ENCODE measurements at regions not wholly inside any gene's neighbourhood (a gene's known extent, or its start where the extent isn't known, plus 50 kb on each side); places are given as distances from the start of the nearest gene placed in this dataset.

DNA sequence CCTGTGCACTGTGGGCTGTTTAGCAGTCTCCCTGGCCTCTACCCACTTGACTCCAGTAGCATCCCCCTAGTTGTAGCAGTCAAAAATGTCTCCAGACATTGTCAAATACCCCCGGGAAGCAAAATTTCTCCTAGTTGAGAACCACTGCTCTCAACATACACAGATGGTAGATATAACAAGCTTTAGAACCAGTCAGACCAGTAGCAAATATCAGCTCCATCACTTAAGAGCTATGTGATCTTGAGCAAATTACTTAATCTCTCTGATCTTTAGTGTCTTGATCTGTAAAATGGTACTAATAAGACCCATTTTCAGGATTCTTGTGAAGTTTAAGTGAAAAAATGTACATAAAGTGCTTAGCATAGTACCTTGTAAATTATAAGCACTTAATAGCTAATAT is 96.2 kb downstream of the DUSP6 start:
- no peak for DNase-seq (ENCODE audit: low read depth)

DNA sequence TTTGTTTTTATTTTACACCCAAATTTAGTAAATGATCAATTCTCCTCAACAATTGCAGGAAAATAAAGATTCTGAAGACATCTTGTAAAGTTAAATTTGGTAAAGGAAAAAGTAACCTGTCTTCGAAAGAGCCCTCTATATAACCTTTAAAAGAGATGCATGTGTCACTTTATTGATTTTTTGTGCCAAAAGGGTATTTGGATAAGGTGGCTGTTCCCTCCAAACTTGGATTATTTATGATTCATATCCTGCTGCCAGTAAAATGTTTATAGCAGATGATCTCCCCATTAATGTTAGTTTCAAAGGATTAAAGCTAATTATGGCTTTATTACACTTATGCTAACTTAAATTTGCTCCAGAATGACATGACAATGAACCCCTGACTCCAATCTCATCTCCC is 98.8 kb downstream of the DUSP6 start:
- DNase-seq (ENCODE audit: low read depth) = no peak

DNA sequence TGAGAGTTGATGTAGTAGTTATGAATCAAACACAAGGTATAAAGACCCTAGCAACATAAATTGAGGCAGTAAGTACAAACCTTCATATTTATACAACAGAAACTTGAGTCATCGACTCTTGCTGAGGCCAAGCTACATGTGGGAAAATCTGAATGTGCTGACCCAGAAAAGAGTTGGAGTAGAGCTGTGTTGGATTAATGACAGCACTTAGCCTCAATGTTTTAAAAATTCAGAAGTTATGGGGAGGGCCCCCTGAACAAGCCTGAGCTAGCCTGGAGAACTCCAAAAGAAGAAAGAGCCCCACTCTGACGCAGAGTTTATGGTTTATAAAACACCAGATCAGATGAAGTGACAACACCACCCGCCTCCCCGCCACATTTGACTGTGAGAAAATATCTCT is 100.0 kb downstream of the DUSP6 start:
- DNase-seq (ENCODE audit: low read depth) = peak; percentile 26

DNA sequence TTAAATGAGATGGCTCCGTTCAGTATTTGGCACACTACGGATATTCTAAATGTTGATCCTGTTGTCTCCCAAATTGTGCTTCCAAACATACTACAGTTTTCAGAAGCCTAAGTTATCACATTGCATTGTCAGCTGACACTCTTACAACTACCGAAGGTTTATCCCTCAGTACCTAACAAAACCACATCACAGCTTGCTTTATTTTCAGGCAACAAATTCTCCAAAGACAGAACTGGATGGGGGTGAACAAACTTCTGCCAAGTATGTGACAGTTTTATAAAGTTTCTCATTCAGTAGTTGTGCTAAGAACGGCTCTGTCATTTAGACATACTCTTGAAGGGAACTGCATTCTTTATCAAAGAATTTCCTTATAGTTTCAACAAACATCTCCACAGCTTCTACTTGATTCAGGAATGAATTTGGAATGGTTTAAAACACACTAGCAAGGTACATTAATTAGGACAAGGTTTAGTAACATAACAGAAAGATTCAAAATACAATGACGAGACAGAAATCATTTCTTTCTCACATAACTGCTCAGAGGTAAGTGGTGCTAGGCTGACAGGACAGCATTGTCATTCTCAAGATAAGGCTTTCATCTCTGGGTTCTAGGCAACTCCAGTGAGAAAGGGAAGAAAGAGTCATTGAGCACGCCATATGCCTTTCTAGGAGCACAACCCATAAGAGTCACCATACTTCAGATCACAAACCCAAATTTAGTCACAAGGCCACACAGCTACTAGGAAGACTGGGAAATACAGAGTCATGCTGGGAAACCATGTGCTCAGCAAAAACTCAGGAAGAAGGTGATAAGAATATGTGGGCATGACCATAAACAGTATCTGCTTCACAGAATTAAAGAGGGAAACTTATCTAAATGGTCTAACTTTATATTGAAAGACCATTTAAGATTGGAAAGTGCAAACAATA is 100.7 kb downstream of the DUSP6 start:
- no peak for DNase-seq (ENCODE audit: low read depth)

DNA sequence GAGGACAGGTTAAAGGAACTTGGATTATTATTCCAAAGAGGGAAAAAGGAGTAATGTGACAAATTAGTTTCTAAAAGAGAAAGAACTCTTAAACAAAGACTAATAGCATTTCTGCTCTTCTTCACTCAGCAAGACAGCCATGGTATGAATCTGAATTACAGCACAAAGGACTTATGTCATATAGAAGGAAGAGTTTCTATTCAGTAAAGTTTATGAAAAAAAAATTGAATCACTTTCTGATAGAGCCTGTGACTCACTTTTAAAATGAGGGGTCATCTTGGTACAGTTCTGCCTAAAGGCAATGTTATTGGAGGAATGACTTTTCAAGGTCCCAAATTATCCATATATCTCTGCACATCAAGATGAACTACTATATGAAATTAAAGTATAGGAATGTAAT is 101.7 kb downstream of the DUSP6 start:
- no peak for DNase-seq (ENCODE audit: low read depth)

DNA sequence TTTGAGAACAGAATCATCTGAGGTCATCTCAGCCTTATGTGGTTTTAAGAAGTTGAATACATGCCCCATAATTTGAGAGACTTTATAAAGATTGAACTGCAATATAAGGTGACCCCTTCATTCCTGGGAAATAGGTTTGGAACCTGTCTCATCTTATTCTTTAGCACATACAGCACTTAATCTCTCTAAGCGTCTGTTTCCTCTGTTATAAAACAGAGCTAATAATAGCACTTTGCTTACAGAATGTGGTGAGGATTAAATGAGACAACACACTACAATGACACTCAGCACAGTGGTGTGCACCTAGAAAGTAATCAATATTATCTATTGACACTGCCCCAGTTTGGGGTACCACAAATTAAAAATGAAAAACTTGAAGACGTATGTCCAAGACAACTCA is 102.1 kb downstream of the DUSP6 start:
- no peak for DNase-seq (ENCODE audit: low read depth)

DNA sequence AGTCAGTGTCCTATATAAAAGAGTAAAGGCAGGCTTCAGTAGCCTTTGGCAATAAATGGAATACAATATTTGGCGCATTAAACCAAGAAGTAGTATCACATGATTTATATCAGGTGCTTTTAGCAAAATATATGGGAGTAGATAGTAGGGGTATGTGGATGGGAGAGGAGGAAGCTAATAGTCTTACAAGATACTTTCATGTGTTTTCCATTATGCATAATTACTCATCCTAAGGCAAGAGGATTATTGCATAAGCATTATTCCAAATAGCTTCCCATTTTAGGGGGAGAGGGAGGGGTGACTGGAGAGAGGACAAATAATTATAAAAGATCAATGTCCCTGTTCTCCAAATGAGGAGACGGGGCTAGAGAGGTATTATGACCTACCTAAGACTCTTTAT is 104.3 kb downstream of the DUSP6 start:
- no peak for DNase-seq (ENCODE audit: low read depth)

DNA sequence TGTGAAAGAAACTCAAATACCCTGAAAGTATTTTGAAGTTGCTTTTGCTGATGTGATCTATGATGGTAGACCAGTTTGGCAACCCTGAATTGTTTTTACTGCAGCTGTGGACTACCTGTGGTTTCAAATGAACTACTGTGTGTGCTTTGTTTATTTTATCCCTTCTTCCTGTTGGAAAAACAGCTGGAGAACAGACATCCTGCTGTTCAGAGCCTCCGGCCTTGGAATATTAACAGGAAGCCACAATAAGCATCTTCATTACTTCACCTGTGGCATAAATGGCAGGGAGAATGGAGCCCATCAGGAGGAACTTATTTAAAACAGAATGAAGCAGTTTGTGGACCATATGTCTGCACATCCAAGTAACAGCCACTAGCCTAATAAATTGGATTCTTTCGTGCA is 104.8 kb downstream of the DUSP6 start:
- DNase-seq (ENCODE audit: low read depth) = no peak

DNA sequence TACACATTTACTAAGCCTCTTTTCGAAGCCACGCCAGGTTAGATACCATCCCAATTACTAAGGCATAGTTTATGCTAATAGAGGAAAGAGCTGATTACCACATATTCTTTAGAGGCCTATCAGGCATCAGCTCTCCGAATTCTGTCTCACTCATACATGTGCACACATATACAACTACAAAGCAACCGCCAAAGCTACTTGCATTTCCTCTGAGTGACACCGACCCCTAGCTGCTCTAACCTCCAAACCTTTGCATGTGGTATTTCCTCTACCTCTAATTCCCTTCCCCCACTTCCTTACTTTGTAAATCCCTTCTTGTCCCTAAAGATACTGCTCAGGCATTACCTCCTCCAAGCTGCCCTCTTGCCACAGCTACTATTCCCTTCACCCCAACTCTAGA is 107.2 kb downstream of the DUSP6 start:
- no peak for DNase-seq (ENCODE audit: low read depth)

DNA sequence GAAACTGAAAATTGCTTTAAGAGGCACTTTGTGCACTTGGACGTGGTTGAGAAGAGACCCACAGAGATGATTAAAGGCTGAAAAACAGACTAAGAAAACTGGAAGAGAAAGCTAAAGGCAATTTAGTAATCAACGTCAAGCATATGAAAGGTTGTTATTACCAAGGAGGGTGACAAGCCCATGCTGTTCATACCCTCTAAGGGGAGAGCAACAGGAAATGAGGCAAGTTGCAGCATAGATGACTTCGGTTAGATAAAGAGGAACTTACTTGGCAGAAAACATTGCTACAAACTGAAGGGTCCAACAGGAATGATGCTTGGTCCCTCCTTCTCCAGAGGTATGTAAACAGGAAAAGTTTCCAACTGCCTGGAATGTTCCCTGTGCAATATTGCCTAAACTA is 107.8 kb downstream of the DUSP6 start:
- no peak for DNase-seq (ENCODE audit: low read depth)

DNA sequence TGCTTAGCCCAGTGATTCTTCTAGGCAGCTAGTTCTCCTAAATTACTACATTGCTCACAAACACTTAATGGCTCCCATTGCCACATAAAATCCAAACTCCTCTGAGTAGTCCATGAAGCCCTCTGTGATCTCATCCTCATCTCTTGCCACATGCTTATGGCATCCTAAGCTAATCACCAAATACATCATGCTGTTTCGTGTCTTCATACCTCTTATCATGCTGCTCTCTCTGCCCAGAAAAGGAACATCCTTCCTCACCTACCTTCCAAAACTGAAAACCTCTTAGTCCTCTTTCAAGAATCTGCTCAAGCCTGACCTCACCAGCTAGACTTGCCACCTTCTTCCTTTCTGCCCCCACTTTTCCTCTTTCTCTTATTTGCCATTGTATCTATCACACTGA is 108.5 kb downstream of the DUSP6 start:
- no peak for DNase-seq (ENCODE audit: low read depth)

DNA sequence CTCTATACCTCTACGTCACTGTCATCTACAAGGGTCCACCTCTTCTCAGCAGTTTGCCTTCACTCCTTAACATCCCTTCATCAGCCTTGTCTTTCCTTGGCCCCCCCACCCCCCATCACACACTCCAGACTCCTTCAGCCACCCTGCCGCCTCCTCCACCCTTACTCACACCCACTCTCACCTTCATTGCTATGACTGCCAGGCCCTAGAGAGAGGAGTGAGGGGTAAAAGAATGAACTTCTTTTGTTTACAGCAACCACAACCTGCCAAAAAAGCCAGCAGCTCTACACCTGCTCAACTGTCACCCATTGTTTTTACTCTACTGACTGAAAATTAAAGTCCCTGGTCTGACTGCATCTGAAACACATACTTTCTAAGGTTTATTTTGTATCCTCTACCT is 112.8 kb downstream of the DUSP6 start:
- DNase-seq (ENCODE audit: low read depth) = no peak

DNA sequence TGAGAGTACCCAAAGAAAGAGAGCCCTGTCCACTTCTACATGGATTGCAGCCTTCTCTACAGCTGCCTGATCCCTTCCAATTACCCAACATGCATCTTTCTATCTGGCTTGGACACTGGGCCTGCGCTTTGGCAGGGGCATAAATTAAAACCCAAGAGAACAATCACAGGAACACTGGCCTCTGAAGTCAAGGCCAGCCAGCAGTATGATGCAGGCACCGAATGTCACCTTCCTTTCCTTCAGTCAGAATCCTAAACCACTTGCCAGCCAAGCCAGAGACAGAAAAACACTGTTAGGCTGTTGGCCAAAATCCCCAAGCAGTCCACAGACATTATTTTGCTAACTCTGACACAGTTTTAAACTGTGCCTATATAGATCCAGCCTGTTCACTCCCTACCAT is 113.7 kb downstream of the DUSP6 start:
- DNase-seq (ENCODE audit: low read depth) = no peak

DNA sequence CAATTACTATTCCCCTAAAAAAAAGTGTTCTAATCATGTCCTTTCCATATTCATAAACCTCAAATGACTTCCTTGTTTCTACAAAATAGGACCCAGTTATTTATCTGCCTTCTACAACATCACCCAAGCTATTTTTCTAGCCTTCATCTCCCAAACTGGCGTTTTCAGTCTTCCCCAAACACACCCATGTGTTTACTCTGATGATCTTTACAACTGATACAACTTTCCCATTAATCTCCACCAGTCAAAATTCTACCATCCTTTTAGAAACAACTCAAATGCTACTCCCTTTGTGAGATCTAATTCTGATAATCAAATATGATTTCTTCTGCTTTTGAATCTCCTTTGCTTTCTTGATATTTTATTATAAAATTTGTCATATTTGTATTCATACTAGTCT is 114.5 kb downstream of the DUSP6 start:
- no peak for DNase-seq (ENCODE audit: low read depth)

DNA sequence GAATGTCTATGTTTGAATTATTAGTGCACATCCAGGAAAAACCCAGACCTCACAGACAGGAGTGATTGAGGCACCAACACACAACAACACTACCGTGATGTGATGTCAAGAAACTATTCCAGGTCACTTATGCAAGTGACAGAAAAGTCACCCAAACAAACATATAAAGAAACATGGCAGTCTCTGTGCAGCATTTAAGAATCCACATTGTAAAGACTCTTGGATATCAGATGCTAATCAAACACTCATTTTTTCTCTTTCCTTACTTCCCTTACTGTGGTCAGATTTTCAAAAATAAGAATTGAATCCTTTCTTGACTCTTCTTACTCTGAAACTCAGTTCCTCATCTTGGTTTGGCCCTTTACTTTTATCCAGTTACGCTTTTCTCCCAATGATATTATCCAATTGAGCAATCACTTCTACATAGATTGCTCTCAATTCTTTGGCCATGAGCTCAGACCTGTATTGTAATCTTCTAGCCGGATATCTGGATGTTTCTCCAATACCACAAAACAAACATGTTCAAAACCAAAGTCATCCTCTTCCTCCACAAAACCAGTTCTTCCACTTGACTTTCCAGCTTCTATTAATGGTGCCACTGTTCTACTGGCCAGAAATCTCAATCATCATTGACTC is 115.4 kb downstream of the DUSP6 start:
- DNase-seq (ENCODE audit: low read depth) = no peak

DNA sequence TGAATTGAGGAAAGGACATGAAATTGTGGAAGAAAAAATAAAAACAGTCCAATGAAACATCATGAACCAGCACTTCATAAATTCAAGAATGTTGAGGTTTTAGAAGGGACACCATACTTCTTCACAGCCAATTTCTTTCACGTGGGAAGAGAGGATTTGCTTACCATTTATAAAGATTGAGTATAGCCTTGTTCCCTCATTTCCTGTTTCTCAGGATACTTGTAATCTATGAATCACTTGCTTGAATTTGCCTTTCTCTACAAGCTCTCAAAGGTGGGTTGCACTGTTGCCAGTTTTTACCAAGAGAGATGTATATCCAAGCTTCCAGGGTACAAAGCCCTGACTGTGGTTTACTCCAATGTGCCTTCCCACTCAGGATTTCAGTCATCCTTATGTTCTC is 116.1 kb downstream of the DUSP6 start:
- DNase-seq (ENCODE audit: low read depth) = peak; percentile 43

DNA sequence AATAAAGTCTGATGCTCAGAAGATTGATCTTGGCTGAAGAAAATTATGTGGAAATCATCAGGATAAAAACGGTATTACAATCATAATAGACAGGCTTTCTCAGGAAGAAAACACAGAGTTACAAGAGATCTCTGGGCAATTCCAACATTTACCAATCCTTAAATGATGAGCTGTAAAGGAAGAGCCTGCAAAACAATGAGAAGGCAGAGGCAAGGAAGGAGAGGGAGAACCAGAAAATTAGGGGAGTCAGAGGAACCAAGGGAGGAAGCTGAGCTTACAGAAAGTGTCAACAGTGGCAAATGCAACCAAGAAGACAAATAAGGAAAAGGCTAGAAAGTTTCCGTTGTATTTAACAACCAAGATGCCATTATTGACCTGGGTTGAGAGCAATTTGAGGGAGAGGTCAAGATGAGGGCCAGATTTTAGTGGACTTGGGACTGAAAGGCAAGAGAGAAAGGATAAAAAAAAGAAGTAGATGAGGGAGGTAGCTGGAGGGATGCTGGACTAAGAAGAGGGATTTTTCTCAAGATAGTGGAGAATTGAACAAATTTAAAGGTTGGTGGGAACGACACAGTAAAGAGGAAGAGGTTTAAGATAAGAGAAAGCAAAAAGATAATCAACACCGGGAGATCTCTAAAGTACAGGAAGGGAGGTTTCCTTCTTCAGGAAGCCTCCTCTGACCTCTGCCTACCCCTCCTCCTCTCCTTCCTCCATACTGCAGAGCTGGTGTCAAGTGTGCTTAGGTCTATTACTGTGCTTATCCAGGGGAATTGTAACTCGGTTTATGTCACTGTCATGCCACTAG is 116.9 kb downstream of the DUSP6 start:
- no peak for DNase-seq (ENCODE audit: low read depth)

DNA sequence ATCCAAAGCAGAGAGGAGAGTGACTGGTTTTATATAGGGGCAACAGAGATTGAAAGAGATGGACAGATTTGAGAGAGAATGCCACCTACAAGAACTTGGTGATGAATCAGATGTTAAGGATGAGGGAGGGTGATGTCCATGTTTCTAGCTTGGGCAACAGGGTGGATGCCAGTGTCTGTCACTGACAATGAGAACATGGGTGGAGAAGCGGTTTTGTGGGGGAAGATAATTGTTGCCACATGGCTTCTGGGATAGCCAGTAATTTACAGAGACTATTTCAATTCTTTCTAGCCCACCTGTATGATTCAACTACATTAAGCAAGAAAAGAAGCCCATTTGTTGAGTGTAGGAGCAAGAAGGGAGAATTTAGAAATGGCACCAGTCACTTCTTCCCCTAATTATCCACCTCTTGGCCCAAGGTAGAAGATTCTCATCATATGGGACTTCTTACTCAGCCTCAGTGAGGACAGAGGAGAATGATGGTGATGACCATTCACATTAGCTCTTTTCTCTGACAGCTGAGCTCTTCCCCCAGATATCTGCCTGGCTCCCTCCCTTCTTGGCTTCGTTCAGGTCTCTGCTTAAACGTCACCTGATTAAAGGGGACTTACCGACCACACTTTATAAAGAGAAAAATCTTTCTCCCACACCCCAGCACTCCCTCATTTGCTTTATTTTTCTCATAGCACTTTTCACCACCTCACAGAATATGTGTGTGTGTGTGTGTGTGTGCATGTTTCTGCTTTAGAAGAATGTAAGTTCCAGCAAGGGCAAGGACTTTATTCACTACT is 117.8 kb downstream of the DUSP6 start:
- no peak for DNase-seq (ENCODE audit: low read depth)

DNA sequence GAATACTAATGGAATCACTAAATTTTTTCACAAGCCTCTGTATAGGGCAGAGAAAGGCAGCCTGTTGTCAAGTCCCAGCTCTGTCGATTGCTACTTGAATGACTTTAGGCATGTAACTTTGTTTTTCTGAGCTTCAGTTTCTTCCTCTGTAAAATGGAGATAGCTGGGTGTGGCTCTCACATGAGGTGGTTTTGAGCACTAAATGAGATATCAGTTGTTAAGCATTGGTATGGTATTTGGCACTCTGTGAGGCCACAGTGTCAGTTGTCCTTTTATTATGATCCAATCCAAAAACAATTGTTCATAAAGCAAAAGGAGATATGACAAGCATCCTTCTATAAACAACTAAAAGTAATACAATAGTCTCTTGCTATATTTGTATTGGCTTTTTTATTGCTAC is 120.6 kb downstream of the DUSP6 start:
- DNase-seq (ENCODE audit: low read depth) = no peak

DNA sequence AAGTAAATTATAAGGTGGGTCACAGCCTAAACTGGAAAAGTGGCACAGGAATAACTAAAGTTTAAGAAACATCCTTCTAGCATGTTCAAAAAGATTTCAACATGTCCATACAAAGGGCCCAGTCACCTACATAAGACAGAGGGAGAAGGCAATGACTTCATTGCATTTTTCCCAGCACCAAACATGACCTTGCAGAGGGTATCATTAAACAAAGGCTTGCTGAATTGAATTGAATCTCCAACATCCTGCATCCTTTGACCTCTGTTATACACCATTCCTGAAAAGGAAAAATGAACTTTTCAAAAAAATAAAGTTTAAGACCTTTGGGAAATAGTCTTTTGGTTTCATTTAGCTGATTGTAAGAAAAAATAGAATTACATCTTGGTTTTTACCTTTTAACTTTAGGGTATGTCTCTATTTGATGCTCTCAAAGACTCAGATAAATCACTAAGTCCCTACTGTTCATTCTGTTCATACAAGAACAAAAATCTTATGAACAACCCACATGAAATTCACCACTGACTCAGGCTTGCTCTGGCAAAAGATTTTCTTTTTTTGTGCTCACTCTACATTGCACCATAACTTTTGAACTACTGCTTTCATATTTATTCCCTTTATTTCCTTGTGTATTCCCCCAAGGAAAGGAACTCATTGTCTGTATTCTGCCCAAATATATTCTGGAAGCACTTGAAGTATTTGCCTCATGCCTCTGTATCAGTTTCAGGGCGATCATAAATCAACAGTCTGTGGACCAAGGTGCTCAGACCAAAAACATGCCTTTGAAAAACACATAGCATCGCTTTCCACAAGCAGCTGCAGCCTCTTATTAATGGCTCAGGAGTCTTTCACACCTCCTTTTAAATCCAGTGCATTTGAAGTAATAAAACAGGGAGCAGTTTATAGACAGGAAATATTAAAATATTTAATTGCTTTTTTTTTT is 121.7 kb downstream of the DUSP6 start:
- no peak for DNase-seq (ENCODE audit: low read depth)

DNA sequence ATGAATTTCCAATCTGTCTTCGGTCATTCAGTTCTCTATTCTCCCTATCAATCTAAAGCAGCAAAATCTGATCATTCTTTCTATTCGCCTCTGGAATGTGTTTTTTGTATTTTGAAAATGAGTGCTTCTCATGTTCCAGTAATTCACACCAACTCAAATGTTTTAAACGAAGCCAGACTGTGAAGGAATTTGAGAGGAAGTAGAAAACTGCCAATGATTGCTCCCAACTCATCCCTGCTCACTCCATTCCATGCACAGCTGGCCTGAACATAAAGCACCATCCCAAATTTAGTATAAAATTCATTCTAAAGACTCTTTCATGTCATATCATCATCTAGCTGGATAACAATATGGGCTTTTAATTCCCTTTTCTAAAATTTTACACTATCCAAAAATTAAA is 123.8 kb downstream of the DUSP6 start:
- DNase-seq (ENCODE audit: low read depth) = no peak

Measured in LHCN-M2 (cell line).